Activated B cell treated with CpG ODN at 0.5 μM for 24 hours (primary cell): ENCODE measurements at regions not wholly inside any gene's neighbourhood (a gene's known extent, or its start where the extent isn't known, plus 50 kb on each side); places are given as distances from the start of the nearest gene placed in this dataset.

Experiments used
- ATAC-seq: fragments of 200-7000 bp; cut with Tn5 transposase; one replicate; pipeline ENCODE4 v1.10.0; 2021; ENCODE audit warnings: low read depth, mild to moderate bottlenecking, moderate library complexity
- CTCF ChIA-PET: fragments of 350-600 bp; sonication (Branson Sonifier 250); formaldehyde crosslinking; loops from one replicate; lab custom pipeline; 2021; ENCODE audit warnings: antibody characterized with exemption; lab: Charles Lee
- POLR2A ChIA-PET: fragments of 350-600 bp; sonication (Branson Sonifier 250); formaldehyde crosslinking; loops from one replicate; lab custom pipeline; 2021; ENCODE audit warnings: antibody characterized with exemption; lab: Charles Lee
- DNase-seq: peaks from one replicate; pipeline ENCODE4 v3.0.0; 2022
- H3K27ac Mint-ChIP-seq: one replicate; pipeline ENCODE4 v1.8.0; 2020; ENCODE audit warnings: mixed read lengths
- H3K27me3 Mint-ChIP-seq: one replicate; pipeline ENCODE4 v1.8.0; 2021; ENCODE audit warnings: mixed read lengths
- H3K36me3 Mint-ChIP-seq: one replicate; pipeline ENCODE4 v1.8.0; 2021; ENCODE audit warnings: low read depth, mixed read lengths
- H3K4me1 Mint-ChIP-seq: one replicate; pipeline ENCODE4 v1.8.0; 2021; ENCODE audit warnings: mixed read lengths
- H3K4me3 Mint-ChIP-seq: one replicate; pipeline ENCODE4 v1.8.0; 2020; ENCODE audit warnings: mild to moderate bottlenecking, mixed read lengths
- H3K9me3 Mint-ChIP-seq: one replicate; pipeline ENCODE4 v1.8.0; 2020; ENCODE audit warnings: mixed read lengths
- intact Hi-C: fragments of 100-400 bp; cut with micrococcal nuclease; formaldehyde crosslinking; loops from one replicate; pipeline ENCODE4 v1.15.1; 2024
- TF ChIP-seq, protein P1 (sequence below): fragments of 200-600 bp; IDR thresholded peaks from one replicate; pipeline ENCODE4 v1.8.0; 2022; ENCODE audit warnings: antibody characterized with exemption, mild to moderate bottlenecking

DNA sequence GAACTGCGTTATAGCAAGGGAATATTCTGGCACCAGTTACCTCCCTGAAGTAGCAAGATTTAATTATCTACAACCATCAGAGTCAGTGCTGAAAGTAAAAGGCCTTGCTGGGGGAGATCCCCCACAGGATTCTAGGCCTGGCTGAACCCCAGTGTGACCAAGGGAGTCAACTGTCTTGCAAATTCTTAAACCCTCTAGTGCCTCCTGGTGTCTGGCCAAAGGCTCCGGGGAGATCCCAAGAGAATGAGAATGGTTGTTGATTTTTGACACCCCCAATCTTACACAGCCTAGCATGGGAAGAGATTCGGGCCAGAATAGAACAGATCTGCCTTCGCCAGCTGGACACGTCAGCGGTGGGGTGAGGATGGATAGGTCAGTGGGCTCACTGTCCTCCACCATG, 179.4 kb downstream of the ERMARD start:
- Mint-ChIP-seq H3K9me3 (peaks cover 2% of the 10 kb centered on the region), H3K27ac (no peak overlapping the region), H3K4me3 (no peak overlapping the region), H3K4me1 (no peaks in the 10 kb centered on the region), H3K27me3 (peaks cover 8% of the 10 kb centered on the region), H3K36me3 (no peaks in the 10 kb centered on the region)
- intact Hi-C loops, result no loop called here
- ChIA-PET CTCF (no interaction called here), POLR2A (no interaction called here)
- DNase-seq (no peak), ATAC-seq (no peak)
- TF ChIP-seq, protein P1, sequence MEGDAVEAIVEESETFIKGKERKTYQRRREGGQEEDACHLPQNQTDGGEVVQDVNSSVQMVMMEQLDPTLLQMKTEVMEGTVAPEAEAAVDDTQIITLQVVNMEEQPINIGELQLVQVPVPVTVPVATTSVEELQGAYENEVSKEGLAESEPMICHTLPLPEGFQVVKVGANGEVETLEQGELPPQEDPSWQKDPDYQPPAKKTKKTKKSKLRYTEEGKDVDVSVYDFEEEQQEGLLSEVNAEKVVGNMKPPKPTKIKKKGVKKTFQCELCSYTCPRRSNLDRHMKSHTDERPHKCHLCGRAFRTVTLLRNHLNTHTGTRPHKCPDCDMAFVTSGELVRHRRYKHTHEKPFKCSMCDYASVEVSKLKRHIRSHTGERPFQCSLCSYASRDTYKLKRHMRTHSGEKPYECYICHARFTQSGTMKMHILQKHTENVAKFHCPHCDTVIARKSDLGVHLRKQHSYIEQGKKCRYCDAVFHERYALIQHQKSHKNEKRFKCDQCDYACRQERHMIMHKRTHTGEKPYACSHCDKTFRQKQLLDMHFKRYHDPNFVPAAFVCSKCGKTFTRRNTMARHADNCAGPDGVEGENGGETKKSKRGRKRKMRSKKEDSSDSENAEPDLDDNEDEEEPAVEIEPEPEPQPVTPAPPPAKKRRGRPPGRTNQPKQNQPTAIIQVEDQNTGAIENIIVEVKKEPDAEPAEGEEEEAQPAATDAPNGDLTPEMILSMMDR, result no peak

DNA sequence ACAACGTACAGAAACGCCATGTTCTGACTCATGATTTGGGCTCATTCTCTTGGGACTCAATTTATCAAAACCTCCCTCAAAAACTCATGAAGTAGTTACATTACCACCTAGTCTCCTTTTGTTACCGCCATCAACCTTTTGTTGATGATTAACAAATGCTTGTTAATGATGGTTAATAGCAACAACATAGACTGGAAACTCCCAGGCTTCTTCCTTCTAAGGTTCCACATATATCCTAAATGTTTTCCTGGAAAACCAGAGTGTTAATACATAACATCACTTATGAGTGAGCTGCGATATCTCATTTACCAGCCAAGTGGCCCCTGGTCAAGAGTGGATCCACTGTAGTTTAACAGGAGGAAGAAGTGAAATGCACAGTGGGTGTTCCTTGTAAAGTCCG, 176.3 kb downstream of the ERMARD start:
- H3K27me3 Mint-ChIP-seq, result peaks cover 12% of the 10 kb centered on the region

DNA sequence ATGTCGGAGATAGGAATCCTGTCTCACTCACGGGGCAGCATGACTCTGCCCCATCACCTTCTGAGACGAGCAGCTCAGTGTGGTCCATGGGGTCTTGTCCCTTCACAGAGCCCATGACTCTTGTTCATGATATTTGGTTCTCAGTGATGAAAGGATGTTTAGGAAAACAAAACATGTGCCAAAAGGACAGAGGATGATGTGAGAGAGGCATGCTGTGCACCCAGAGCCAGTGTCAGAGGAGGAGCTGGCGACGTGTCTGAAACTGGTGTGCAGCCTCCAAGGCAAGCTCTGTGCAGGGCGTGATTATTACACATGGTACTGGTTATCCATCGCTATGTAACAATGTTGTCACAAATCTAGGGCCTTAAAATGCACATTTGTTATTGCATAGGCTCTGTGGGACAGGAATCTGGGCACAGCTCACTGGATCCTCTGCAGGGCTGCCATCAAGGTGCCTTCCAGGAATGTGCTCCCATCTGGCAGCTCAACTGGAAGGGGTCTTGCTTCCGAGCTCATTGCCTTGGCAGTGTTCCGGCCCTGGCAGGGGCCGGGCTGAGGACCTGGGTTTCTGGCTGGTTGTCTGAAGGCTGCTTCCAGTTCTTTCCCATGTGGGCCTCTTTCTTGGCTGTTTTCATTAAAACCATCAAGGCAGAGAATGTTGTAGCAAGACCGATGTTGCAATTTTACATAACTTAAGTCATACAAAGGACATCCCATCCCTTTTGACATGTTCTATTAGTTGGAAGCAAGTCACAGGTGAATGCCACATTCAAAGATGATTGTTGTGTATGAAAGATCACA, 175.4 kb downstream of the ERMARD start:
- H3K9me3 Mint-ChIP-seq, result peaks cover 2% of the 10 kb centered on the region
- TF ChIP-seq, protein P1, result no peak
- H3K4me1 Mint-ChIP-seq, result no peaks in the 10 kb centered on the region
- POLR2A ChIA-PET, result no interaction called here
- H3K27me3 Mint-ChIP-seq, result peaks cover 12% of the 10 kb centered on the region
- H3K36me3 Mint-ChIP-seq, result no peaks in the 10 kb centered on the region
- DNase-seq (no peak), ATAC-seq (no peak)
- CTCF ChIA-PET, result no interaction called here
- H3K27ac Mint-ChIP-seq, result no peak overlapping the region
- H3K4me3 Mint-ChIP-seq, result no peak overlapping the region
- intact Hi-C loops, result no loop called here

More for the DNA sequence above, 176.3 kb downstream of the ERMARD start:
- intact Hi-C loops, result no loop called here
- Mint-ChIP-seq H3K27ac (no peak overlapping the region), H3K36me3 (no peaks in the 10 kb centered on the region), H3K4me1 (no peaks in the 10 kb centered on the region), H3K4me3 (no peak overlapping the region), H3K9me3 (peaks cover 2% of the 10 kb centered on the region)
- ATAC-seq (no peak), DNase-seq (no peak)
- POLR2A ChIA-PET, result no interaction called here
- CTCF ChIA-PET, result no interaction called here
- TF ChIP-seq, protein P1, result no peak

DNA sequence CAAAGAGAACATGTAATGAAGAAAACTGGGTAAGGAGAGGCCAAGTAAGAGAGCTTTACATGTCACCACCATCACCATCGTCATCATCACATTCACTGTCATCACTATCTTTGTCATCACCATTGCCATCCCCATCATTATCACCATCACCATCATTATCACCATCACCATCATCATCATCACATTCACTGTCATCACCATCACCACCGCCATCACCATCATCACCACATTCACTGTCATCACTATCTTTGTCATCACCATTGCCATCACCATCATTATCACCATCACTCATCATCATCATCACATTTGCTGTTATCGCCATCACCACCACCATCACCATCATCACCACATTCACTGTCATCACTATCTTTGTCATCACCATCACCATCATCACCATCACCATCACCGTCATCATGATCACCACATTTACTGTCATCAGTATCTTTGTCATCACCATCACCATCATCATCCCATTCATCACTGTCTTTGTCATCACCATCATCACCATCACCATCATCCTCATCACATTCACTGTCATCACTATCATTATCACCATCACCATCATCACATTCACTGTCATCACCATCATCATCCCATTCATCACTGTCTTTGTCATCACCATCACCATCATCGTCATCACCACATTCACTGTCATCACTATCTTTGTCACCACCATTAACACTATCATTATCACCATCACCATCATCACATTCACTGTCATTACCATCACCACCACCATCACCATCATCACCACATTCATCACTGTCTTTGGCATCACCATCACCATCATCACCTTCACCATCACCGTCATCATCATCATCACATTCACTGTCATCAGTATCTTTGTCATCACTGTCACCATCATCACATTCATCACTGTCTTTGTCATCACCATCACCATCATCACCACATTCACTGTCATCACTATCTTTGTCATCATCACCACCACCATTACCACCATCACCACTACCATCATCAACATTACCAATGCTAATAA, 172.3 kb downstream of the ERMARD start:
- TF ChIP-seq, protein P1, result no peak
- H3K9me3 Mint-ChIP-seq, result peaks cover 1% of the 10 kb centered on the region
- H3K4me3 Mint-ChIP-seq, result no peak overlapping the region
- POLR2A ChIA-PET, result no interaction called here
- H3K27me3 Mint-ChIP-seq, result peaks cover 6% of the 10 kb centered on the region
- CTCF ChIA-PET, result no interaction called here
- H3K4me1 Mint-ChIP-seq, result no peaks in the 10 kb centered on the region
- no peak for DNase-seq
- H3K36me3 Mint-ChIP-seq, result no peaks in the 10 kb centered on the region
- ATAC-seq, result no peak
- H3K27ac Mint-ChIP-seq, result no peak overlapping the region
- intact Hi-C loops, result no loop called here
